GM23338 (cell line): ENCODE measurements at regions not wholly inside any gene's neighbourhood (a gene's known extent, or its start where the extent isn't known, plus 50 kb on each side); places are given as distances from the start of the nearest gene placed in this dataset.

Experiments
- ATAC-seq: fragments of 200-7000 bp; cut with Tn5 transposase; 3 replicates; pipeline ENCODE4 v1.9.1; 2020
- DNase-seq: peaks from one replicate; pipeline ENCODE4 v3.0.0-alpha.2; 2015; ENCODE audit warnings: low spot score
- H2AFZ ChIP-seq: fragments of 200-600 bp; sonication (generic); 2 replicates; pipeline ENCODE4 v1.8.0; 2016; ENCODE audit warnings: antibody characterized with exemption, mild to moderate bottlenecking, moderate library complexity
- H3F3A ChIP-seq: fragments of 200-600 bp; sonication (generic); replicated peaks from 2 replicates; pipeline ENCODE4 v1.8.0; 2017; ENCODE audit warnings: antibody characterized with exemption, mixed run types, low read depth
- H3K27ac ChIP-seq: fragments of 200-600 bp; sonication (generic); 2 replicates; pipeline ENCODE4 v1.6.1; 2016; ENCODE audit warnings: low read depth
- H3K27me3 ChIP-seq: fragments of 200-600 bp; sonication (generic); 2 replicates; pipeline ENCODE4 v1.8.0; 2016; ENCODE audit warnings: mild to moderate bottlenecking, mixed run types, moderate library complexity; ENCODE audit not compliant: insufficient read depth
- H3K36me3 ChIP-seq: fragments of 200-600 bp; sonication (generic); 2 replicates; pipeline ENCODE4 v1.8.0; 2016; ENCODE audit warnings: mild to moderate bottlenecking; ENCODE audit not compliant: insufficient read depth
- H3K4me1 ChIP-seq: fragments of 200-600 bp; sonication (generic); 2 replicates; pipeline ENCODE4 v1.8.0; 2016; ENCODE audit warnings: mild to moderate bottlenecking, moderate library complexity; ENCODE audit not compliant: insufficient read depth
- H3K4me2 ChIP-seq: fragments of 200-600 bp; sonication (generic); 2 replicates; pipeline ENCODE4 v1.7.1; 2017; ENCODE audit warnings: mixed run types
- H3K4me3 ChIP-seq: fragments of 200-600 bp; sonication (generic); 2 replicates; pipeline ENCODE4 v1.6.1; 2016; ENCODE audit warnings: mixed run types
- H3K79me2 ChIP-seq: fragments of 200-600 bp; sonication (generic); replicated peaks from 2 replicates; pipeline ENCODE4 v1.8.0; 2017; ENCODE audit warnings: mild to moderate bottlenecking; ENCODE audit not compliant: insufficient read depth
- H3K9me2 ChIP-seq: fragments of 200-600 bp; sonication (generic); 2 replicates; pipeline ENCODE4 v1.8.0; 2017; ENCODE audit not compliant: insufficient read depth
- H4K20me1 ChIP-seq: fragments of 200-600 bp; sonication (generic); replicated peaks from 2 replicates; pipeline ENCODE4 v1.8.0; 2017; ENCODE audit warnings: mild to moderate bottlenecking; ENCODE audit not compliant: insufficient read depth
- H3K27ac Mint-ChIP-seq: 2 replicates; pipeline ENCODE4 v1.8.0; 2020; ENCODE audit warnings: inconsistent platforms, mild to moderate bottlenecking, moderate library complexity, mixed read lengths
- H3K27me3 Mint-ChIP-seq: 3 replicates; pipeline ENCODE4 v1.8.0; 2022; ENCODE audit warnings: low read depth, mild to moderate bottlenecking, moderate library complexity, mixed read lengths, inconsistent platforms; ENCODE audit not compliant: insufficient read depth, poor library complexity
- H3K36me3 Mint-ChIP-seq: 3 replicates; pipeline ENCODE4 v1.8.0; 2021; ENCODE audit warnings: low read depth, mild to moderate bottlenecking, inconsistent platforms, moderate library complexity, mixed read lengths
- H3K4me1 Mint-ChIP-seq: 3 replicates; pipeline ENCODE4 v1.8.0; 2020; ENCODE audit warnings: mild to moderate bottlenecking, inconsistent platforms, mixed read lengths
- H3K4me3 Mint-ChIP-seq: 3 replicates; pipeline ENCODE4 v1.8.0; 2021; ENCODE audit warnings: moderate library complexity, mild to moderate bottlenecking, inconsistent platforms, mixed read lengths
- H3K9me3 Mint-ChIP-seq: 3 replicates; pipeline ENCODE4 v1.8.0; 2020; ENCODE audit warnings: moderate library complexity, mild to moderate bottlenecking, inconsistent platforms, mixed read lengths
- CREB1 ChIP-seq: fragments of 250-450 bp; sonication (Bioruptor Pico); IDR thresholded peaks from 2 replicates; pipeline ENCODE4 v1.5.0; 2020; ENCODE audit warnings: low read depth, mild to moderate bottlenecking, moderate library complexity
- CTCF ChIP-seq, 2 experiments: fragments of 200-600 bp in 1 of 2; sonication (generic) in 1 of 2; conservative IDR thresholded peaks; 2 replicates each; pipeline versions ENCODE4 v1.5.1 to v1.6.1; 2016 to 2017; ENCODE audit warnings: antibody characterized with exemption in 2 of 2, low read depth in 2 of 2, mild to moderate bottlenecking in 2 of 2, moderate library complexity in 1 of 2
- EZH2 ChIP-seq: fragments of 200-600 bp; sonication (generic); IDR thresholded peaks from one replicate; pipeline ENCODE4 v1.8.0; 2017; ENCODE audit warnings: antibody characterized with exemption, mild to moderate bottlenecking, low read depth; ENCODE audit not compliant: unreplicated experiment
- EZH2phosphoT487 ChIP-seq: fragments of 200-600 bp; sonication (generic); IDR thresholded peaks from one replicate; pipeline ENCODE4 v1.8.1; 2018; ENCODE audit warnings: antibody characterized with exemption; ENCODE audit not compliant: unreplicated experiment
- JUNB ChIP-seq: IDR thresholded peaks from one replicate; pipeline ENCODE4 v1.6.1; 2016; ENCODE audit warnings: antibody characterized with exemption; ENCODE audit not compliant: unreplicated experiment
- NANOG ChIP-seq: IDR thresholded peaks from 2 replicates; pipeline ENCODE4 v1.6.1; 2016; ENCODE audit warnings: antibody characterized with exemption, borderline replicate concordance
- POLR2AphosphoS5 ChIP-seq: IDR thresholded peaks from 2 replicates; pipeline ENCODE4 v1.6.1; 2016; ENCODE audit warnings: antibody characterized with exemption, low read depth
- STAT1 ChIP-seq: IDR thresholded peaks from one replicate; pipeline ENCODE4 v1.6.1; 2016; ENCODE audit warnings: antibody characterized with exemption; ENCODE audit not compliant: unreplicated experiment
- ZNF114 ChIP-seq: fragments of 250-450 bp; sonication (Bioruptor Pico); IDR thresholded peaks from 2 replicates; pipeline ENCODE4 v1.5.0; 2020; ENCODE audit warnings: mild to moderate bottlenecking, moderate library complexity
- ZNF331 ChIP-seq: fragments of 250-450 bp; sonication (Bioruptor Pico); IDR thresholded peaks from 2 replicates; pipeline ENCODE4 v1.5.0; 2020; ENCODE audit warnings: low read depth, mild to moderate bottlenecking, moderate library complexity
- ZNF462 ChIP-seq: fragments of 250-450 bp; sonication (Bioruptor Pico); IDR thresholded peaks from 2 replicates; pipeline ENCODE4 v1.5.0; 2020; ENCODE audit warnings: mild to moderate bottlenecking, moderate library complexity
- TF ChIP-seq, protein P1 (sequence below): IDR thresholded peaks from one replicate; pipeline ENCODE4 v1.6.1; 2018; ENCODE audit warnings: antibody characterized with exemption; ENCODE audit not compliant: unreplicated experiment
- TF ChIP-seq, protein P2 (sequence below): IDR thresholded peaks from 2 replicates; pipeline ENCODE4 v1.6.1; 2016; ENCODE audit warnings: antibody characterized with exemption

DNA sequence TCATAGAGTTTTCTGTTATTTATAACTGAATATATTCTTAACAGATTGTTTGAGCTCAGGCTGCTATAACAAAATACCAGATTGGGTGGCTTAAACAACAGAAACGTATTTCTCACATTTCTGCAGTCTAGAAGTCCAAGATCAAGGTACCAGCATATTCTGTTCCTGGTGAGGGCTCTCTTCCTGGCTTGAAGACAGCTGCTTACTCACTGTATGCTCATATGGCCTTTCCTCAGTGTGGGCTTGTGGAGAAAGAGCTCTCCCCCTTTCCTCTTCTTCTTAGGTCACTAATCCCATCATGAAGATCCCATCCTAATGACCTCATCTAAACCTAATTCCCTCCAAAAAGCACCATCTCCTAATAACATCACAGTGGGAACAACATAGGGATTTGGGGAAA lies 117.8 kb downstream of the RASGEF1B start:
- H3K4me3 ChIP-seq: no peak overlapping the region
- no peak for DNase-seq
- TF ChIP-seq JUNB: no peak
- TF ChIP-seq ZNF462 (CRISPR knock-in tag): no peak
- TF ChIP-seq NANOG: no peak
- TF ChIP-seq POLR2AphosphoS5: no peak
- TF ChIP-seq STAT1: no peak
- no peak for TF ChIP-seq EZH2phosphoT487
- TF ChIP-seq, protein P1, sequence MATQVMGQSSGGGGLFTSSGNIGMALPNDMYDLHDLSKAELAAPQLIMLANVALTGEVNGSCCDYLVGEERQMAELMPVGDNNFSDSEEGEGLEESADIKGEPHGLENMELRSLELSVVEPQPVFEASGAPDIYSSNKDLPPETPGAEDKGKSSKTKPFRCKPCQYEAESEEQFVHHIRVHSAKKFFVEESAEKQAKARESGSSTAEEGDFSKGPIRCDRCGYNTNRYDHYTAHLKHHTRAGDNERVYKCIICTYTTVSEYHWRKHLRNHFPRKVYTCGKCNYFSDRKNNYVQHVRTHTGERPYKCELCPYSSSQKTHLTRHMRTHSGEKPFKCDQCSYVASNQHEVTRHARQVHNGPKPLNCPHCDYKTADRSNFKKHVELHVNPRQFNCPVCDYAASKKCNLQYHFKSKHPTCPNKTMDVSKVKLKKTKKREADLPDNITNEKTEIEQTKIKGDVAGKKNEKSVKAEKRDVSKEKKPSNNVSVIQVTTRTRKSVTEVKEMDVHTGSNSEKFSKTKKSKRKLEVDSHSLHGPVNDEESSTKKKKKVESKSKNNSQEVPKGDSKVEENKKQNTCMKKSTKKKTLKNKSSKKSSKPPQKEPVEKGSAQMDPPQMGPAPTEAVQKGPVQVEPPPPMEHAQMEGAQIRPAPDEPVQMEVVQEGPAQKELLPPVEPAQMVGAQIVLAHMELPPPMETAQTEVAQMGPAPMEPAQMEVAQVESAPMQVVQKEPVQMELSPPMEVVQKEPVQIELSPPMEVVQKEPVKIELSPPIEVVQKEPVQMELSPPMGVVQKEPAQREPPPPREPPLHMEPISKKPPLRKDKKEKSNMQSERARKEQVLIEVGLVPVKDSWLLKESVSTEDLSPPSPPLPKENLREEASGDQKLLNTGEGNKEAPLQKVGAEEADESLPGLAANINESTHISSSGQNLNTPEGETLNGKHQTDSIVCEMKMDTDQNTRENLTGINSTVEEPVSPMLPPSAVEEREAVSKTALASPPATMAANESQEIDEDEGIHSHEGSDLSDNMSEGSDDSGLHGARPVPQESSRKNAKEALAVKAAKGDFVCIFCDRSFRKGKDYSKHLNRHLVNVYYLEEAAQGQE: no peak
- no peak for TF ChIP-seq ZNF331 (CRISPR knock-in tag)
- TF ChIP-seq, protein P2, sequence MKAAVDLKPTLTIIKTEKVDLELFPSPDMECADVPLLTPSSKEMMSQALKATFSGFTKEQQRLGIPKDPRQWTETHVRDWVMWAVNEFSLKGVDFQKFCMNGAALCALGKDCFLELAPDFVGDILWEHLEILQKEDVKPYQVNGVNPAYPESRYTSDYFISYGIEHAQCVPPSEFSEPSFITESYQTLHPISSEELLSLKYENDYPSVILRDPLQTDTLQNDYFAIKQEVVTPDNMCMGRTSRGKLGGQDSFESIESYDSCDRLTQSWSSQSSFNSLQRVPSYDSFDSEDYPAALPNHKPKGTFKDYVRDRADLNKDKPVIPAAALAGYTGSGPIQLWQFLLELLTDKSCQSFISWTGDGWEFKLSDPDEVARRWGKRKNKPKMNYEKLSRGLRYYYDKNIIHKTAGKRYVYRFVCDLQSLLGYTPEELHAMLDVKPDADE: no peak
- no peak for TF ChIP-seq ZNF114 (CRISPR knock-in tag)
- no peak for TF ChIP-seq EZH2
- no peak for TF ChIP-seq CREB1
- TF ChIP-seq CTCF (conservative IDR thresholded peaks at IDR 0.05; ENCODE audit: low read depth in 2 of 2): no peak
- H3K36me3 Mint-ChIP-seq: no peaks in the 10 kb centered on the region
- H3K79me2 ChIP-seq: no peaks in the 10 kb centered on the region
- no peak for ATAC-seq
- no peak overlapping the region for H2AFZ ChIP-seq
- H3F3A ChIP-seq: no peaks in the 10 kb centered on the region
- H4K20me1 ChIP-seq: no peaks in the 10 kb centered on the region
- no peak overlapping the region for H3K27ac Mint-ChIP-seq
- no peaks in the 10 kb centered on the region for H3K9me2 ChIP-seq
- H3K27me3 ChIP-seq: no peaks in the 10 kb centered on the region
- no peaks in the 10 kb centered on the region for H3K27me3 Mint-ChIP-seq
- no peak overlapping the region for H3K4me3 Mint-ChIP-seq
- no peak overlapping the region for H3K27ac ChIP-seq
- H3K9me3 Mint-ChIP-seq: no peaks in the 10 kb centered on the region
- peaks cover 5% of the 10 kb centered on the region; the same call in 2 of the 3 replicates for H3K4me1 Mint-ChIP-seq
- no peaks in the 10 kb centered on the region for H3K36me3 ChIP-seq
- H3K4me2 ChIP-seq: no peak overlapping the region
- no peaks in the 10 kb centered on the region for H3K4me1 ChIP-seq
